ENCODE measurements at regions not wholly inside any gene's neighbourhood (a gene's known extent, or its start where the extent isn't known, plus 50 kb on each side); places are given as distances from the start of the nearest gene placed in this dataset.
"Not testable (repeated sequence)": the region's sequence is repeated elsewhere in the genome, so short reads cannot be mapped to it uniquely, and the experiment has no call there.

GRCh38 chr1:168422203-168422847 lies 121.5 kb downstream of the XCL2 start:
- DNase-seq (ENCODE audit: extremely low read depth in 1 of 2, low read depth in 1 of 2): no peak

- DNase-seq (ENCODE audit: extremely low read depth in 1 of 2, low read depth in 1 of 2): no peak
Observed at GRCh38 chr1:168421399-168422004, 122.3 kb downstream of the XCL2 start.

DNA sequence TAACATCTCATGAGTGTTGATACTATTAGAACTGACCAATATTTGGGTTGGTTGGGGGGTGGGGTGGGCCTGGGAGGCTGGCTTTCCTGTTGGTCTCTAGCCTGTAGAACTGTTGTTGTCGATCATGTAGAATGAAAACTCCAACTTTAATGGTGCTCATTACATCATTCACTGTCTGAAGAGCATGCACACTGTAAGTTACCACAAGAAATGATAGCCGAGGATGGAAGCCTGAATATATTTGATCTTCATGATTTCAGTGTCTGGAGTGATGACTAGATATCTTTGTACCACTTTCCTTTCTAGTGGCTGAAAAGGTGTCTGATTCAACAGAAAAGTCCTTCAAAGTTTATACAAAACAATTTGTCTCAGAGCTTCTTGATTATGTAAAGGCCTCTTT lies 123.6 kb downstream of the XCL2 start:
- DNase-seq (ENCODE audit: extremely low read depth in 1 of 2, low read depth in 1 of 2): no peak

GRCh38 chr1:168419736-168420135 lies 124.1 kb downstream of the XCL2 start:
- DNase-seq (ENCODE audit: extremely low read depth in 1 of 2, low read depth in 1 of 2): no peak

- DNase-seq (ENCODE audit: extremely low read depth in 1 of 2, low read depth in 1 of 2): no peak
Observed at GRCh38 chr1:168416220-168416619, 127.6 kb downstream of the XCL2 start.

- DNase-seq (ENCODE audit: extremely low read depth in 1 of 2, low read depth in 1 of 2): no peak
Observed at GRCh38 chr1:168414914-168415313, 128.9 kb downstream of the XCL2 start.

GRCh38 chr1:168410464-168410863 lies 129.8 kb downstream of the TBX19 start:
- DNase-seq (ENCODE audit: extremely low read depth in 1 of 2, low read depth in 1 of 2): no peak

GRCh38 chr1:168408884-168409283 lies 128.2 kb downstream of the TBX19 start:
- peak; percentile 10 to 73 for DNase-seq (ENCODE audit: extremely low read depth in 1 of 2, low read depth in 1 of 2)

DNA sequence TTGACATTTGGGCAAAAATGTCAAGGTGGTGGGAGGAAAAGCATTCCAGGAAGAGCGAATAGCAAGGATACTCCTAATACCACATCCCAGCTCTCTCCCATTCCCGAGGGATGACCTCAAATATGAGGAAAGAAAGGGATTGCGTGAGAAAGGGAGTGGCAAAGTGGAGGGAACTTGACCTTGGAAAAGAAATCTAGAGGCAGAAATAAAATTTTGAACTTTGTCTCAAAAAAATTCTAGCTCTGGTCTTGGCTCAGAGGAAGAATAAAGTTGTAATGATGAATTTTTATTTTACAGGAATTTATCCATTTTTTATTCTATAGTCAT lies 127.8 kb downstream of the TBX19 start:
- no peak for DNase-seq (ENCODE audit: extremely low read depth in 1 of 2, low read depth in 1 of 2)

- no peak for DNase-seq (ENCODE audit: extremely low read depth in 1 of 2, low read depth in 1 of 2)
Observed at GRCh38 chr1:168407832-168408538, 127.3 kb downstream of the TBX19 start.

DNA sequence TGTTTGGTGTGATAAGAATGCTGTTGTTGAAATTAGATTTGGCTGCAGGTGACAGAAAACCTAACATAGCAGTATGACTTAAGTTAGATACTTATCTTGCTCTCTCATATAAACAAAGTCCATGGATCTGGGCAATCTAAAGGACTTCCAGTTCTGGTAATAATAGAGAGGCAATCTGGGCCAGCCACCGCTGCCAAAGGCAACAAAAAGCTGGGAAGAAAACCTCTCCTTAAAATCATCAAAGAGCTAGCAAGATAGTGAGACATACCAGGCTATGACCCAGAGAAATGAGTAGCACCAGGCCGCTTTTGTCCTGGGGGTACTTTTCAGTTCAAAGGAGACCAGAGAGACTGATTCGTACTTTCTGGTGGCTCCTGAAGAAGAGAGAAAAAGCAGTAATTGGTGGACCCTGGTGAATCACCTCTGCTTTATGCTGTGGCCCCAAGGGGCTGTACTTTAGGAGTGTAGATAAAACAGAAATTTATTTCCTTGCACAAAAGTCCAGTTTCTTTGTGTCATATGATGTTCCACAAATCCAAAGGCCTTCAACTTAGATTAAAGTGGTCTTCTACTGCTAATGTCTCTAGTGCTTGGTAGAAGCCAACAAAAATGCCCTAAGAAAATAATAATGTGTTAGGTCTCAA lies 125.4 kb downstream of the TBX19 start:
- no peak for DNase-seq (ENCODE audit: extremely low read depth in 1 of 2, low read depth in 1 of 2)

DNA sequence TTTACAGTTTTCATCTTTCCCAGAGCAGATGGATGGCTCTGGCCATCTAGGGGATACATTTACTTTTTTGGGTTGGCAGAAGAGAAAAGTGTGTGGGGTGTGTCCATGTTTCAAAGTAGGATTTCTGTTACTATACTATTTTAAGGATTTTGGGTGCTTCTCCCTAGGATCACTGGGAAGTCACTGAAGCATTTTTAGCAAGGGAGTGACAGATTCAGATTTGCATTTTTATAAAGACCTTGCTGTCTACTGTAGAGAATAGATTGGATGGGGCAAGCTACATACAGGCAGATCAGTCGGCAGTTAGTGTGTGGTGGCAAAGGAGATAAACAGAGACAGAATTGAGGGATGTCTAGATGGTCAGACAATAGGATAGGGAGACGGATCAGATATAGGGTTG lies 122.5 kb downstream of the TBX19 start:
- DNase-seq (ENCODE audit: extremely low read depth in 1 of 2, low read depth in 1 of 2): no peak

DNA sequence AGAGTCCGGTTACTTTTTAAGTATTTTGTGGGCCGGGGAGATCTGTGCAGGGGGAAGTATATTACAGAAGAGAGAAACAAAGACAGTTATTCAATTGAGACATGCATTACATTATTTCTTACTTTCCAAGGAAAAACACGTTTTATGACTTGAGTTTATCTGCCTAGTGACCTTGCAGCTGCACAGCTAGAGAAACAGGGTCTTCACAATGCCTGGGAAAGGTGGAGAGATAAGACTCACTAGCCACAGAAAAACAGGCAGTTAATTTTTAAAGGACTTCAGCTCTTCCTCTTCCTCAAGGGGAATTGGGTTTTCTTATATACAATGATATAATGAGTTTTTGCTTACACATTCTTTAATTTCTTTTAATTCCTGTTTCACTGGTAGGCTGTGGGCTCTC lies 121.8 kb downstream of the TBX19 start:
- not testable (repeated sequence) for DNase-seq (ENCODE audit: extremely low read depth in 1 of 2, low read depth in 1 of 2)

- DNase-seq (ENCODE audit: extremely low read depth in 1 of 2, low read depth in 1 of 2): no peak
Observed at GRCh38 chr1:168401341-168401740, 120.7 kb downstream of the TBX19 start.

GRCh38 chr1:168400139-168400538 lies 119.5 kb downstream of the TBX19 start:
- no peak for DNase-seq (ENCODE audit: extremely low read depth in 1 of 2, low read depth in 1 of 2)

DNA sequence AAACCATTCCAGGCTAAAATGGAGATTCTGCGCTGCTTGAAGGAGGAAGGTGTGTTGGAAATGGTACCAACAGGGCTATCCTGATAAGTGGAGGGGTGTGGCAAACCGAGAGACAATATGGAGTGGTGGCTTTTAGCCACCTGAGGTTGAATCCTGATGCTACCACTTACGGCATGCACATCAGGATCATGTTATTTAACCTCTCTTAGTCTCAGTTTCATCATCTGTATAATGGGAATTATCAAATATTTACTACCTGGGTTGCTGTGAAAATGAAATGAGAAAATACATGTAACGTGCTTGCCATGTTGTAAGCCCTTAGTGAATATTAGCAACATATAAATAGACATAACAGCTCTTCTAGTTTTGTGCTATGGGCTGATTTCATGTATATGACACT lies 117.1 kb downstream of the TBX19 start:
- no peak for DNase-seq (ENCODE audit: extremely low read depth in 1 of 2, low read depth in 1 of 2)

DNA sequence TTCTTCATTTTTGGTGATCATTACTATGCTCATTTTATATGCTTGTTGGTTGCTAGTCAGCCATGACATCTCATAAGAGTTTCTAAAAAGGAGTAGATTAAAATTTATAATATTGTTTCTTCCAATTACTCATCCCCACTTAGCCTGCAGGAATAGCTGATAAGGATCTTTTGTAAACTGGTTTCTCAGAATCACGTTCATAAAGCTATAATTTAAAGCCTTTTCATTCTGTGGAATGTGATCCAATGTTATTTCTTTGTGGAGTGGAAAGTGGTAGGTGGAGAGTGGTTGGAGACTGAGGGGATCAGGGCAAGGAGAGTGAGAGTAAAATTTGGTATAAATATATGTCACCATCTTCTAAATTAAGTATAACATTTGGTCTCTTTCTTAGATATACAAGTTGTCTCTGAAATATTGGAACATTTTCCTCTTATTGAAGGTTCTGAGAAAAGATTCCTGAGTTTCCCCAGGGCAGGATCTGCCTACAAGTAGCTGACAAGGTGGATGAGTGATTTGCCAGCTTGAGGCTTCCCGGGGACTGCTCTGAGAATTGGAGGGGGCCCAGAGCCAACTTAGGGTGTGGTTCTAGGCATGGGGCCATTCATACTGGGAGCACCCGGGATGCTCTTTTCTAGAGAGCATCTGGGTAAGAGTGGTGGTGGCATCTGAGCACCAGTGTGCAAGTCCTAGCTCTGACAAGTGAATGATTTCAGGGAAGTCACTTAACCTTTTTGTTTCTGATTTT lies 116.4 kb downstream of the TBX19 start:
- DNase-seq (ENCODE audit: extremely low read depth in 1 of 2, low read depth in 1 of 2): no peak

- DNase-seq (ENCODE audit: extremely low read depth in 1 of 2, low read depth in 1 of 2): no peak
Observed at GRCh38 chr1:168396508-168396907, 115.8 kb downstream of the TBX19 start.

DNA sequence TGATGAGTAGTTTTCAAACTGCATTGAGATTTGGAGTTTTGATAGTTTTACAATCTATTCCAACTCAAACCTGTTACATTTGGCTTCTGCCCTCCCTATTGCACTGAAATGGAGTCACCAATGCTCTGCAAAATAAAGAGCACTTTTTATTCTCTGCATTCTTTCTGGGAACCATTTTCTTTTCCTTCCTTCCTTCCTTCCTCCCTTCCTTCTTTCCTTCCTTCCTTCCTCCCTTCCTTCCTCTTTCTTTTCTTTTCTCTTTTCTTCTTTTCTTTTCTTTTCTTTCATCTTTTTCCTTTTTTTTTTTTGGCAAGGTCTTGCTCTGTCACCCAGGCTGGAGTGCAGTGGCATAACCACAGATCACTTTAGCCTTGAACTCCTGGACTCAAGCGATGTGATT lies 114.2 kb downstream of the TBX19 start:
- no peak for DNase-seq (ENCODE audit: extremely low read depth in 1 of 2, low read depth in 1 of 2)

- DNase-seq (ENCODE audit: extremely low read depth in 1 of 2, low read depth in 1 of 2): no peak
Observed at GRCh38 chr1:168392958-168393549, 112.4 kb downstream of the TBX19 start.

Measured in stimulated activated CD8-positive, alpha-beta memory T cell treated with anti-CD3 and anti-CD28 coated beads, Interleukin-7, amount 100 ng/mL, for 48 hours (primary cell).